K562 (cell line): ENCODE measurements at regions not wholly inside any gene's neighbourhood (a gene's known extent, or its start where the extent isn't known, plus 50 kb on each side); places are given as distances from the start of the nearest gene placed in this dataset.

Experiments
- ATAC-seq: fragments of 200-7000 bp; cut with Tn5 transposase; 3 replicates; pipeline ENCODE4 v1.9.1; 2020; ENCODE audit warnings: moderate library complexity
- BruUV-seq: library from RNA; stranded (reverse); fragments of 400-500 nt; replicated peaks from 2 replicates; lab custom pipeline; 2021; lab: Mats Ljungman, UMichigan
- CTCF ChIA-PET: fragments of 300-600 bp; formaldehyde crosslinking; extraction: SDS; loops from one replicate; lab custom pipeline; 2021; ENCODE audit warnings: low intra/inter-chr PET ratio; lab: Yijun Ruan, JAX
- POLR2A ChIA-PET: fragments of 300-600, 350-650 bp; sonication (Branson Sonifier 250); formaldehyde crosslinking; extraction: SDS; loops from one replicate; lab custom pipeline; 2021; ENCODE audit warnings: antibody characterized with exemption, inconsistent platforms; lab: Yijun Ruan, JAX
- DNase-seq, 4 experiments: peaks; one replicate each; pipeline versions ENCODE4 v3.0.0 to v3.0.0-alpha.2; 2011 to 2018; ENCODE audit warnings: low spot score in 3 of 4, mixed read lengths in 3 of 4; ENCODE audit errors: extremely low read depth in 1 of 4
- FAIRE-seq: peaks from 2 replicates; lab custom pipeline; 2011; peaks lifted over from hg19 to GRCh38; lab: Jason Lieb, UNC
- H2AFZ ChIP-seq: 2 replicates; pipeline ENCODE4 v1.6.0; 2011; ENCODE audit warnings: low read depth, low read length, control low read depth, inconsistent platforms
- H3K27ac ChIP-seq: fragments of 200-600 bp; 3 replicates; pipeline ENCODE4 v1.8.0; 2011; ENCODE audit warnings: low read depth, mild to moderate bottlenecking, control low read depth, inconsistent platforms, low read length, moderate library complexity, mixed read lengths; ENCODE audit errors: extremely low read depth
- H3K27me3 ChIP-seq, 2 experiments: fragments of 300-600 bp in 1 of 2; 2 replicates in 1 of 2; 3 replicates in 1 of 2; pipeline versions ENCODE4 v1.6.0 to v1.8.0; 2011; ENCODE audit warnings: inconsistent platforms in 2 of 2, low read length in 2 of 2, mild to moderate bottlenecking in 1 of 2, mixed read lengths in 1 of 2, moderate library complexity in 1 of 2; ENCODE audit not compliant: control insufficient read depth in 2 of 2, insufficient read depth in 2 of 2
- H3K36me3 ChIP-seq: fragments of 300-600 bp; 3 replicates; pipeline ENCODE4 v1.8.0; 2011; ENCODE audit warnings: mild to moderate bottlenecking, low read length, inconsistent platforms; ENCODE audit not compliant: control insufficient read depth, insufficient read depth
- H3K4me1 ChIP-seq, 2 experiments: fragments of 200-600 bp in 1 of 2; replicated peaks in 1 of 2; 2 replicates in 1 of 2; 3 replicates in 1 of 2; pipeline versions ENCODE4 v1.5.1 to v1.8.0; 2011; ENCODE audit warnings: inconsistent platforms in 2 of 2, low read length in 2 of 2, mild to moderate bottlenecking in 1 of 2, mixed read lengths in 1 of 2, moderate library complexity in 1 of 2; ENCODE audit not compliant: control insufficient read depth in 2 of 2, insufficient read depth in 2 of 2
- H3K4me2 ChIP-seq: 2 replicates; pipeline ENCODE4 v1.6.1; 2011; ENCODE audit warnings: low read length, control low read depth, inconsistent platforms, mixed read lengths; ENCODE audit not compliant: insufficient read depth
- H3K4me3 ChIP-seq: fragments of 200-600 bp; sonication (generic), shearing (Covaris generic); 2 replicates; pipeline ENCODE4 v1.5.1; 2016; ENCODE audit warnings: control low read depth, inconsistent platforms
- H3K79me2 ChIP-seq: fragments of 200-600 bp; 3 replicates; pipeline ENCODE4 v1.8.0; 2011; ENCODE audit warnings: low read length, inconsistent platforms; ENCODE audit not compliant: control insufficient read depth, insufficient read depth
- H3K9ac ChIP-seq, 2 experiments: 2 replicates each; pipeline versions ENCODE4 v1.6.0 to v1.6.1; 2011; ENCODE audit warnings: low read depth in 2 of 2, low read length in 2 of 2, control low read depth in 1 of 2, inconsistent platforms in 1 of 2, mild to moderate bottlenecking in 1 of 2, mixed read lengths in 1 of 2; ENCODE audit not compliant: insufficient read depth in 1 of 2
- H3K9me1 ChIP-seq: one replicate; pipeline ENCODE4 v1.6.0; 2011; ENCODE audit warnings: inconsistent platforms, mild to moderate bottlenecking, low read length, moderate library complexity; ENCODE audit not compliant: control insufficient read depth, insufficient read depth
- H3K9me3 ChIP-seq: replicated peaks from 2 replicates; pipeline ENCODE4 v1.5.1; 2011; ENCODE audit warnings: low read depth, low read length, inconsistent platforms; ENCODE audit not compliant: control insufficient read depth, insufficient read depth
- H4K20me1 ChIP-seq: replicated peaks from 2 replicates; pipeline ENCODE4 v1.6.1; 2011; ENCODE audit warnings: low read length, inconsistent platforms, mixed read lengths; ENCODE audit not compliant: control insufficient read depth, insufficient read depth
- ETV5 ChIP-seq: sonication (generic); formaldehyde crosslinking; IDR thresholded peaks from 2 replicates; pipeline ENCODE4 v1.4.0; 2020; ENCODE audit warnings: low read depth, mild to moderate bottlenecking, missing genetic modification reagents
- EZH2 ChIP-seq: IDR thresholded peaks from 2 replicates; pipeline ENCODE4 v1.6.1; 2012; ENCODE audit warnings: low read depth, mild to moderate bottlenecking, inconsistent platforms, low read length, borderline replicate concordance
- HLTF ChIP-seq: fragments of 450-650 bp; IDR thresholded peaks from 2 replicates; pipeline ENCODE4 v1.6.1; 2016
- HMGN3 ChIP-seq: IDR thresholded peaks from 2 replicates; pipeline ENCODE4 v1.6.1; 2011; ENCODE audit warnings: borderline replicate concordance, low read depth, mild to moderate bottlenecking, mixed read lengths, low read length; ENCODE audit not compliant: insufficient read length; ENCODE audit errors: extremely low read depth
- MCM7 ChIP-seq, 2 experiments: fragments of 450-650 bp; IDR thresholded peaks; 2 replicates each; pipeline ENCODE4 v1.6.1; 2016 to 2018
- SMARCE1 ChIP-seq: fragments of 450-650 bp; IDR thresholded peaks from 2 replicates; pipeline ENCODE4 v1.7.1; 2016; ENCODE audit warnings: mild to moderate bottlenecking
- ZNF445 ChIP-seq: fragments of 250-450 bp; sonication (Bioruptor Pico); IDR thresholded peaks from 2 replicates; pipeline ENCODE4 v1.4.0; 2020; ENCODE audit warnings: low read depth, mild to moderate bottlenecking, moderate library complexity
- ZNF79 ChIP-seq: fragments of 250-450 bp; sonication (Bioruptor Pico); IDR thresholded peaks from 2 replicates; pipeline ENCODE4 v1.4.0; 2020; ENCODE audit warnings: low read depth, mild to moderate bottlenecking, moderate library complexity
- WGBS: fragments of 100-300 bp; shearing (Covaris generic); methylation state at CpG from one replicate; pipeline ENCODE4 v1.1.6; 2016; ENCODE audit warnings: low coverage, mixed read lengths; ENCODE audit not compliant: insufficient coverage; ENCODE audit errors: missing lambda C conversion rate; 5-methylcytosine and 5-hydroxymethylcytosine counted together
- in situ Hi-C: fragments of 300-500 bp; cut with MboI; formaldehyde crosslinking; loops from 4 replicates; pipeline ENCODE4 v1.15.0; 2018; ENCODE audit warnings: inconsistent platforms, mixed read lengths
- intact Hi-C: fragments of 100-400 bp; cut with micrococcal nuclease; formaldehyde crosslinking; loops from 2 replicates; pipeline ENCODE4 v1.14.2; 2022
- TF ChIP-seq, protein P1 (sequence below), 2 experiments: fragments of 450-650 bp; IDR thresholded peaks; 2 replicates each; pipeline ENCODE4 v1.6.1; 2016; ENCODE audit warnings: mild to moderate bottlenecking in 2 of 2, borderline replicate concordance in 1 of 2, low read depth in 1 of 2, moderate library complexity in 1 of 2
- TF ChIP-seq, protein P2 (sequence below): fragments of 450-650 bp; IDR thresholded peaks from 2 replicates; pipeline ENCODE4 v1.6.1; 2016; ENCODE audit warnings: borderline replicate concordance

DNA sequence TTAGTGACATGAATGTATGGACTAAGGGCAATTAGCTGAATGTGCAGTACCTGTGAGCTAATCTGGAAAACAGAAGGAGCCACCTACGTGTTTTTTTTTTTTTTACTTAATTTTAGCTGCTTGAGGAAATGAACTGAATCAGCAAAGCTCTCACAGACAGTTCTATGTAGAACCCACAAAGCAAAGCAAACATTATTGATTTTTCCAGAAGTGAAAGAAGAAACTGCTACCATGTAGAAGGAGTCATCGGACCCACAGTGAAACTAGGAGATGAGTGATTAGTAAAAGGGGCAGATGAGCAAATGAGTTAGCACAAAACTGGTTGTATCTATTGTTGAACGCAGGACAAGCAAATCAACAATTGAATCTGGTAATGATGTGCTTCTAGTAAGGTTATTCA lies 94.1 kb upstream of the SLC7A1 start:
- ATAC-seq (no peak), DNase-seq (no peak), FAIRE-seq (no peak)
- H3K27ac ChIP-seq, result no peak overlapping the region
- in situ Hi-C loops, result no loop called here
- no peak overlapping the region for H3K4me3 ChIP-seq
- H3K4me2 ChIP-seq, result no peak overlapping the region
- no peaks in the 10 kb centered on the region for H3K9me3 ChIP-seq
- CTCF ChIA-PET, result no interaction called here
- no peak overlapping the region for H2AFZ ChIP-seq
- POLR2A ChIA-PET, result no interaction called here
- no TSS peak for BruUV-seq
- no peaks in the 10 kb centered on the region; a peak in 1 of 5 replicates for H3K27me3 ChIP-seq
- no peaks in the 10 kb centered on the region for H3K9me1 ChIP-seq
- H3K79me2 ChIP-seq, result no peaks in the 10 kb centered on the region
- no peaks in the 10 kb centered on the region for H3K4me1 ChIP-seq
- intact Hi-C loops, result no loop called here
- WGBS, result 0% methylated on average over 3 of the region's 3 CpGs
- TF ChIP-seq ZNF445 (CRISPR knock-in tag) (no peak), HMGN3 (no peak), ETV5 (no peak), EZH2 (no peak), HLTF (no peak), SMARCE1 (no peak), ZNF79 (CRISPR knock-in tag) (no peak), MCM7 (IDR thresholded peaks at IDR 0.05) (no peak)
- TF ChIP-seq, protein P1, sequence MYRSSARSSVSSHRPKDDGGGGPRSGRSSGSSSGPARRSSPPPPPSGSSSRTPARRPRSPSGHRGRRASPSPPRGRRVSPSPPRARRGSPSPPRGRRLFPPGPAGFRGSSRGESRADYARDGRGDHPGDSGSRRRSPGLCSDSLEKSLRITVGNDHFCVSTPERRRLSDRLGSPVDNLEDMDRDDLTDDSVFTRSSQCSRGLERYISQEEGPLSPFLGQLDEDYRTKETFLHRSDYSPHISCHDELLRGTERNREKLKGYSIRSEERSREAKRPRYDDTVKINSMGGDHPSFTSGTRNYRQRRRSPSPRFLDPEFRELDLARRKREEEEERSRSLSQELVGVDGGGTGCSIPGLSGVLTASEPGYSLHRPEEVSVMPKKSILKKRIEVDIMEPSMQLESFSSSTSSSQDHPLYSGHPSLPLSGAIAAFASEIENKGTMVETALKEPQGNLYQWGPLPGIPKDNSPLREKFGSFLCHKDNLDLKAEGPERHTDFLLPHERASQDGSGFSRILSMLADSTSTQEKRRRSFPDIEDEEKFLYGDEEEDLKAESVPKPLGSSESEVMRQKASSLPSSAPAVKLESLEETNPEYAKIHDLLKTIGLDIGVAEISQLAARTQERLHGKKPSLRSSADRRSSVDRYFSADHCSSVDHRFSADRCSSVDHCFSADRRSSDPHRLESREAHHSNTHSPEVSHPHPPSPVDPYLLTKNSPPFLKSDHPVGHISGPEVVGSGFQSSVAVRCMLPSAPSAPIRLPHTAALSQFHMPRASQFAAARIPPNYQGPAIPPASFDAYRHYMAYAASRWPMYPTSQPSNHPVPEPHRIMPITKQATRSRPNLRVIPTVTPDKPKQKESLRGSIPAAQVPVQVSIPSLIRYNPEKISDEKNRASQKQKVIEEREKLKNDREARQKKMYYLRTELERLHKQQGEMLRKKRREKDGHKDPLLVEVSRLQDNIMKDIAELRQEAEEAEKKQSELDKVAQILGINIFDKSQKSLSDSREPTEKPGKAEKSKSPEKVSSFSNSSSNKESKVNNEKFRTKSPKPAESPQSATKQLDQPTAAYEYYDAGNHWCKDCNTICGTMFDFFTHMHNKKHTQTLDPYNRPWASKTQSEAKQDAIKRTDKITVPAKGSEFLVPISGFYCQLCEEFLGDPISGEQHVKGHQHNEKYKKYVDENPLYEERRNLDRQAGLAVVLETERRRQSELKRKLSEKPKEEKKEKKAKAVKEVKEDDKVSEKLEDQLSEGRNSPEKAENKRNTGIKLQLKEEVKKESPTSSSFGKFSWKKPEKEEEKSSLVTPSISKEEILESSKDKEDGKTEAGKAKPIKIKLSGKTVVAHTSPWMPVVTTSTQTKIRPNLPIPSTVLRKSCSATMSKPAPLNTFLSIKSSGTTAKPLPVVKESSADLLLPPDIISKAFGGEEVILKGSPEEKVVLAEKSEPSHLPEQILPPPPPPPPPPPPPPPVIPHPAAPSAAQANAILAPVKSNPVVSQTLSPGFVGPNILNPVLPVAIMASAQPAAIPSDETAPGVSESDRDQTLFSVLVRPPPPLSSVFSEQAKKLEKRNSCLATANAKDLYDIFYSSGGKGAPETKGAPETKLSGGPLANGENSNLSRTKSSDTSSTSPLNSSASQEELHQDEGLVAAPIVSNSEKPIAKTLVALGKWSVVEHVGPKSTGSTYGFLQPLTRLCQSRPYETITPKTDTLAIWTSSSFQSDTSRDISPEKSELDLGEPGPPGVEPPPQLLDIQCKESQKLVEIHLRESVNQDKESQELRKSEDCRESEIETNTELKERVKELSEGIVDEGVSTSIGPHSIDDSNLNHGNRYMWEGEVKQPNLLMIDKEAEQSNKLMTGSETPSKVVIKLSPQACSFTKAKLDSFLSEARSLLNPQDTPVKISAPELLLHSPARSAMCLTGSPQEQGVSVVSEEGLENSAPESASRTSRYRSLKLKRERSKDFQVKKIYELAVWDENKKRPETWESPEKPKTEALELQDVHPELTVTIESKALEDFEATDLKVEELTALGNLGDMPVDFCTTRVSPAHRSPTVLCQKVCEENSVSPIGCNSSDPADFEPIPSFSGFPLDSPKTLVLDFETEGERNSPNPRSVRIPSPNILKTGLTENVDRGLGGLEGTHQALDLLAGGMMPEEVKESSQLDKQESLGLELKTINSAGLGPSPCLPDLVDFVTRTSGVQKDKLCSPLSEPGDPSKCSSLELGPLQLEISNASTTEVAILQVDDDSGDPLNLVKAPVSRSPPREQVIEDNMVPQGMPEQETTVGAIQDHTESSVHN (IDR thresholded peaks at IDR 0.05; ENCODE audit: borderline replicate concordance in 1 of 2, low read depth in 1 of 2), result no peak
- TF ChIP-seq, protein P2, sequence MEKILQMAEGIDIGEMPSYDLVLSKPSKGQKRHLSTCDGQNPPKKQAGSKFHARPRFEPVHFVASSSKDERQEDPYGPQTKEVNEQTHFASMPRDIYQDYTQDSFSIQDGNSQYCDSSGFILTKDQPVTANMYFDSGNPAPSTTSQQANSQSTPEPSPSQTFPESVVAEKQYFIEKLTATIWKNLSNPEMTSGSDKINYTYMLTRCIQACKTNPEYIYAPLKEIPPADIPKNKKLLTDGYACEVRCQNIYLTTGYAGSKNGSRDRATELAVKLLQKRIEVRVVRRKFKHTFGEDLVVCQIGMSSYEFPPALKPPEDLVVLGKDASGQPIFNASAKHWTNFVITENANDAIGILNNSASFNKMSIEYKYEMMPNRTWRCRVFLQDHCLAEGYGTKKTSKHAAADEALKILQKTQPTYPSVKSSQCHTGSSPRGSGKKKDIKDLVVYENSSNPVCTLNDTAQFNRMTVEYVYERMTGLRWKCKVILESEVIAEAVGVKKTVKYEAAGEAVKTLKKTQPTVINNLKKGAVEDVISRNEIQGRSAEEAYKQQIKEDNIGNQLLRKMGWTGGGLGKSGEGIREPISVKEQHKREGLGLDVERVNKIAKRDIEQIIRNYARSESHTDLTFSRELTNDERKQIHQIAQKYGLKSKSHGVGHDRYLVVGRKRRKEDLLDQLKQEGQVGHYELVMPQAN, result no peak
- TF ChIP-seq, all 486 proteins: peak for 0
- Histone ChIP-seq H3K9ac (no peak overlapping the region), H4K20me1 (no peaks in the 10 kb centered on the region), H3K36me3 (no peaks in the 10 kb centered on the region)
